Keratinocyte (primary cell): ENCODE measurements at regions not wholly inside any gene's neighbourhood (a gene's known extent, or its start where the extent isn't known, plus 50 kb on each side); places are given as distances from the start of the nearest gene placed in this dataset.

Source experiments
- DNase-seq: peaks from one replicate; pipeline ENCODE4 v3.0.0-alpha.2; 2011; ENCODE audit warnings: low read depth, missing footprints, low spot score
- FAIRE-seq: peaks from 2 replicates; lab custom pipeline; 2011; peaks lifted over from hg19 to GRCh38; lab: Jason Lieb, UNC
- H2AFZ ChIP-seq: 2 replicates; pipeline ENCODE4 v1.6.0; 2012; ENCODE audit warnings: low read length, control low read depth, inconsistent platforms; ENCODE audit not compliant: control insufficient read depth
- H3K27ac ChIP-seq: 2 replicates; pipeline ENCODE4 v1.5.1; 2011; ENCODE audit warnings: low read length; ENCODE audit not compliant: control insufficient read depth, insufficient read depth
- H3K27me3 ChIP-seq: 3 replicates; pipeline ENCODE4 v1.6.0; 2011; ENCODE audit warnings: low read length; ENCODE audit not compliant: control insufficient read depth, insufficient read depth; ENCODE audit errors: extremely low read depth
- H3K36me3 ChIP-seq, 2 experiments: 2 replicates in 1 of 2; 3 replicates in 1 of 2; pipeline ENCODE4 v1.5.1; 2011; ENCODE audit warnings: low read length in 2 of 2, mild to moderate bottlenecking in 1 of 2; ENCODE audit not compliant: control insufficient read depth in 2 of 2, insufficient read depth in 2 of 2; ENCODE audit errors: extremely low read depth in 1 of 2
- H3K4me1 ChIP-seq: 3 replicates; pipeline ENCODE4 v1.5.1; 2011; ENCODE audit warnings: low read length; ENCODE audit not compliant: control insufficient read depth, insufficient read depth; ENCODE audit errors: extremely low read depth
- H3K4me2 ChIP-seq: 3 replicates; pipeline ENCODE4 v1.6.0; 2011; ENCODE audit warnings: low read depth, low read length; ENCODE audit not compliant: control insufficient read depth, insufficient read depth; ENCODE audit errors: extremely low read depth
- H3K4me3 ChIP-seq, 3 experiments: fragments of 200-600 bp in 1 of 3; sonication (generic) in 1 of 3; 2 replicates in 2 of 3; 3 replicates in 1 of 3; pipeline ENCODE4 v1.5.1; 2011 to 2016; ENCODE audit warnings: low read length in 3 of 3, mild to moderate bottlenecking in 3 of 3, control low read depth in 2 of 3, inconsistent platforms in 1 of 3, low read depth in 1 of 3, mixed read lengths in 1 of 3, mixed run types in 1 of 3, moderate library complexity in 1 of 3; ENCODE audit not compliant: control insufficient read depth in 2 of 3, insufficient read depth in 2 of 3; ENCODE audit errors: extremely low read depth in 1 of 3
- H3K79me2 ChIP-seq: 2 replicates; pipeline ENCODE4 v1.6.0; 2012; ENCODE audit warnings: low read length; ENCODE audit not compliant: control insufficient read depth, insufficient read depth
- H3K9ac ChIP-seq: 3 replicates; pipeline ENCODE4 v1.6.0; 2011; ENCODE audit warnings: low read length; ENCODE audit not compliant: control insufficient read depth, insufficient read depth; ENCODE audit errors: extremely low read depth
- H3K9me1 ChIP-seq: 3 replicates; pipeline ENCODE4 v1.6.0; 2011; ENCODE audit warnings: low read length; ENCODE audit not compliant: control insufficient read depth, insufficient read depth; ENCODE audit errors: extremely low read depth
- H3K9me3 ChIP-seq: 2 replicates; pipeline ENCODE4 v1.5.1; 2012; ENCODE audit warnings: low read depth, low read length; ENCODE audit not compliant: control insufficient read depth
- H4K20me1 ChIP-seq: 3 replicates; pipeline ENCODE4 v1.6.0; 2011; ENCODE audit warnings: low read length; ENCODE audit not compliant: control insufficient read depth, insufficient read depth; ENCODE audit errors: extremely low read depth
- CTCF ChIP-seq, 3 experiments: IDR thresholded peaks in 1 of 3; conservative IDR thresholded peaks in 1 of 3; optimal IDR thresholded peaks in 1 of 3; 2 replicates in 2 of 3; 3 replicates in 1 of 3; pipeline versions ENCODE3 to v1.5.1; 2011; ENCODE audit warnings: low read length in 3 of 3, mild to moderate bottlenecking in 3 of 3, moderate library complexity in 2 of 3, control low read depth in 1 of 3, inconsistent platforms in 1 of 3; ENCODE audit not compliant: insufficient read depth in 2 of 3; ENCODE audit errors: extremely low read depth in 1 of 3
- EZH2 ChIP-seq: IDR thresholded peaks from one replicate; pipeline ENCODE4 v1.6.1; 2012; ENCODE audit warnings: inconsistent platforms, mild to moderate bottlenecking, low read length, moderate library complexity
- dilution Hi-C: fragments of 300-500 bp; cut with MboI; formaldehyde crosslinking; loops from one replicate; pipeline ENCODE4 v1.7.0; 2020; ENCODE audit warnings: low sequenced_read_pairs; ENCODE audit not compliant: extremely low pct_ligation_motif_present

DNA sequence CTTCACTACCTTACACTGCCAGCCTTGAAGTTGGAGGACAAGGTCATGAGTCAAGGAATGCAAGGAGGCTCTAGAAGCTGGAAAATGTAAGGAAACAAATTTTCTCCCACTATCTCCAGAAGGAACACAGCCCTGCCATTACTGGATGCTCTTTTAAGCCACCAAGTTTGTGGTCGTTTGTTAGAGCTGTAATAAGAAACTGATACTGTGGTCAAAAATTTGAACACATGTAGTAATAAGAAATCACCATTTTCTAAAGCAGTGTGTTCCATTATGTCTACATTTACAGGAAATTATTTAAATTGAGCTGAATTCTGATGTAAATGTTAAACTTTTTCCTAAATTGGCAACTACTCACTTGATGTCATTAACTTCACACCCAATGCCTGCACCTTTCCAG lies 729.0 kb downstream of the KCNJ3 start:
- Histone ChIP-seq H3K9me1 (no peaks in the 10 kb centered on the region), H3K36me3 (no peaks in the 10 kb centered on the region), H4K20me1 (no peaks in the 10 kb centered on the region), H2AFZ (no peak overlapping the region), H3K4me2 (no peak overlapping the region), H3K27me3 (no peaks in the 10 kb centered on the region), H3K4me1 (no peaks in the 10 kb centered on the region), H3K9me3 (no peaks in the 10 kb centered on the region), H3K9ac (no peak overlapping the region), H3K4me3 (no peak overlapping the region), H3K27ac (no peak overlapping the region), H3K79me2 (no peaks in the 10 kb centered on the region)
- no peak for FAIRE-seq
- TF ChIP-seq EZH2 (no peak), CTCF (optimal IDR thresholded peaks at IDR 0.05 in 1 of 3, IDR thresholded peaks at IDR 0.05 in 1 of 3, conservative IDR thresholded peaks at IDR 0.05 in 1 of 3; ENCODE audit: extremely low read depth in 1 of 3, insufficient read depth in 2 of 3, low read length in 3 of 3) (no peak)
- no peak for DNase-seq
- dilution Hi-C loops, result no loop called here

- Histone ChIP-seq H3K79me2 (no peaks in the 10 kb centered on the region), H3K27me3 (no peaks in the 10 kb centered on the region), H3K9me3 (no peaks in the 10 kb centered on the region), H4K20me1 (no peaks in the 10 kb centered on the region), H3K9me1 (no peaks in the 10 kb centered on the region), H3K4me2 (no peak overlapping the region), H3K27ac (no peak overlapping the region), H3K9ac (no peak overlapping the region), H2AFZ (no peak overlapping the region), H3K4me1 (no peaks in the 10 kb centered on the region), H3K36me3 (no peaks in the 10 kb centered on the region), H3K4me3 (no peak overlapping the region)
- FAIRE-seq (no peak), DNase-seq (no peak)
- dilution Hi-C loops, result no loop called here
- TF ChIP-seq EZH2 (no peak), CTCF (optimal IDR thresholded peaks at IDR 0.05 in 1 of 3, IDR thresholded peaks at IDR 0.05 in 1 of 3, conservative IDR thresholded peaks at IDR 0.05 in 1 of 3; ENCODE audit: extremely low read depth in 1 of 3, insufficient read depth in 2 of 3, low read length in 3 of 3) (no peak)
Measured at GRCh38 chr2:155424518-155424917, 726.0 kb downstream of the KCNJ3 start.
